ENCODE measurements at regions not wholly inside any gene's neighbourhood (a gene's known extent, or its start where the extent isn't known, plus 50 kb on each side); places are given as distances from the start of the nearest gene placed in this dataset.

DNA sequence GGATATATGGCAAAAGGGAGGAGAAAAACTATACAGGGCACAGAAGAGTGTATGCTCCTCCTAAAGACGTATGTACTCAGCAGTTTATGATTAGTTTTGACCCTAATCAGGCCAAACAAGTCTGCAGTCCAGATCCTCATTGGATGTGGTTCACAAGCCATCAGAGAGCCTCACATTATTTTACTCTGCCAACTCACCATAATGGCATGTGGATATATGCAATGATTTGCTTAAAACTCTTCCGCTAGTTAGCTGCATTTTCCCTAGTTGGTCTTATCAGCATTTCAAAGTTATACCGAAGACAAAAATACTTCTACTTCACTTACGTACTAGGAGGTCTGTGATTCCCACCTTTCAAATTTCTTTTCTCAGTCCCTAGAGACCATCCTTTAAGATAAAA is 198.4 kb downstream of the CMPK2 start:
- no peak for DNase-seq (ENCODE audit: low spot score)

- no peak for DNase-seq (ENCODE audit: low spot score)
Observed at GRCh38 chr2:6671913-6672312, 193.8 kb downstream of the CMPK2 start.

DNA sequence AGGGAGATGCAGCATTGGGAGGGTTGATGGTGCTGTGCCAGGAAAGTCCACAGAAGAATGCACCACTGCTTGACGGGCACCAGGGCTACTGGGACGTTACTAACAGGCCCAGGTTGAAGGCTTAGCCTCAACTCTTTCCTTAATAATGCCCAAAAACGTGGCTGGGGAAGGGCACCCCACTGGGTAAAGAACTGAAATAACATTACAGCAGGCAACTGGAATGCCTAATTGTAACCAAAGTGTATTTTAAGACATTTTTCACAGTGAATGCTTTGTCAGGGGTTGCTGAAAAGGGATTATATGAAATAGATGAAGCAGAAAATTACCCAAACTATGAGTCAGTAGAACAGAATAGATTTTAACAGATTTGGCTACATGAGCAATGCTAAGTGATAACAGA is 191.3 kb downstream of the CMPK2 start:
- no peak for DNase-seq (ENCODE audit: low spot score)

DNA sequence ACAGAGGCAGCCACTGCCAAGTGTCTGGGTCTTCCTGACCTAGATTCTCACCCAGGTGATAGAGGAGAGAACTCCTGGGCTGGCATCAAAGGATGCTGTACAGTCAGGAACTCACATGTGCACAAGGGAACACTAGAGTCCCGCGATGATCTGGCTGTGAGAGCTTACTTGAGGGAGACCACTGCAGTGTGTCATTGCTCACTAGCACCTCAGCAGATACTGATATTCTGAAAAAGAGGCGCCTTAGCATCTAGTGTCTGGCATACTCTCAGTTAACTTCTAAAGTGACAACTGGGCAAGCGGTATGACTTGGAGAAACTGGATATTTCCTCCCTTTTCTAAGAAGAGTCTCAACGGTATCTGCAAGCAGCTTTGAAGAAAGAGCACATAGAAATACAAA is 189.9 kb downstream of the CMPK2 start:
- no peak for DNase-seq (ENCODE audit: low spot score)

DNA sequence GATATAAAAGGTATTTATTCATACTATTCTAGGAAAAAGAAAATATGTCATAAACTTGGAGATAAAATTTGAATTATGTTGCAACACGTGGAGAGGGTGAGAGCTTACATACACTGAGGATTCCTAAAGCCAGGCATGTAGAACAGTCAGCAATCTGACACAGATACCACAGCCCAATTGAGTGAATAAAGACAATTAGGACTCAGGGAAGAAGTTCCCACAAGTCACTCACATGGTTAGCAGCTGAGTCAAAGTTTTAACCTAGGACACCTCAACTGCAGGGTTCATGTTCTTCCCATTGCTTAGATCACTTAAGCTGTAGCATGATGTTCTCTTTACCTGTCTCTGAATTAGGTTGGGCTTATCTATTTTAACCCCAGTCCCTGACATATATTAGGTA is 189.5 kb downstream of the CMPK2 start:
- DNase-seq (ENCODE audit: low spot score): no peak

DNA sequence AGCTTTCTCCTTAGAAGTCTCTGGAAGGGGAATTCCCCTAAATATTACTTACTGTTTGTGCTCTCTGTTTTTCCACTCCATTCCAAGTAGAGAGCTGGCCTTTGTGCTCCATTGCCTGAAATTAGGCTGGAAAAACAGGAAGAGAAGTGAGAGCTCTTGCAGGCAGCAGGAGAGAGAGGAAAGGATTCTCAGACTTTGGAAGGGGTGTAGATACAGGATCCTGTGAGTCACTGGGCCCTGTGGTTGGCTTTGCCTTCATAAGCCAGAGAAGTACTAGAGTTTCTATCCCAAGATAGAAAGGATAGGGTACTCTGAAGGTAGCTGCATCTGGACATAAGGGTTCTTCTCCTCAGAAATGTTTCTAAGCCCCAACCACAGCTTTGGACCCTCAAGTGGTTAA is 188.9 kb downstream of the CMPK2 start:
- DNase-seq (ENCODE audit: low spot score): no peak

GRCh38 chr2:6679471-6679870 is 186.2 kb downstream of the CMPK2 start:
- DNase-seq (ENCODE audit: low spot score): no peak

- DNase-seq (ENCODE audit: low spot score): no peak
Observed at GRCh38 chr2:6683516-6683915, 182.2 kb downstream of the CMPK2 start.

GRCh38 chr2:6685447-6685846 is 180.3 kb downstream of the CMPK2 start:
- no peak for DNase-seq (ENCODE audit: low spot score)

DNA sequence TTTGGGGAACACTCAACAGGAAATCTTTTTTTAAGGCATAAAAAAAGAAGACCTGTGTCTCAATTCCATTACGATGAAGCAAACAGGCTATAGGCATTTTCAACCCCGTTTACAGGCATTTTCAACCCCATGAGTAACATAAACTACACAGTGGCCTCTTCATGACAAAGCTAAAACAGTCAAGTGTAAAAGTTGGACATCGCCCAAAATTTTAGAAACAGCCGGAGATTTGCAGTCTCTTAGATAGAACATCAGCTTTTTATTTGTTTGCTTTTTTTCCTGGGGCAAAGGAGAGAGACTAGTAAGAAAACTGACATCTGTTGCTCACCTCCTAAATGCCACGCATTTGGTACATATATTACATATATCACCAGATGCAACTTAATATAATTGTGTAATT is 173.7 kb downstream of the CMPK2 start:
- no peak for DNase-seq (ENCODE audit: low spot score)

DNA sequence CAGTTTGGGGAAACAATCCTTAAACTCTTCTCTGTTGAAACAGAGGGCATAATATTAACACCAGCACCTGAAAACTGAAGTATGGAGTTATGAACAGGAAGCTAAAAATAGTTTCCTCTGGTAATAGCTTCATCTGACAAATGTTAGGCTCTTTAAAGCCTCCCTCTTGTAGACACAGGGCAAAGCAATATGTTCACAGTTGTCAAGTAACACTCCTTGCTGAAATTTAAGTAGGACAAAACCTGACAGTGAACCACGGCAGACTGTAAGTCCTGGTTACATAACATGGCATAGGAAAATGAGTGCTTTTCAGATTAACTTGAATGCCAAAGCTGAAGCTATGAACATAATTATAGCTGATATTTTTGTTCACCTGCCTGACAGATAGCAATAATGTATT is 172.9 kb downstream of the CMPK2 start:
- DNase-seq (ENCODE audit: low spot score): no peak

- no peak for DNase-seq (ENCODE audit: low spot score)
Observed at GRCh38 chr2:6694555-6694954, 171.2 kb downstream of the CMPK2 start.

DNA sequence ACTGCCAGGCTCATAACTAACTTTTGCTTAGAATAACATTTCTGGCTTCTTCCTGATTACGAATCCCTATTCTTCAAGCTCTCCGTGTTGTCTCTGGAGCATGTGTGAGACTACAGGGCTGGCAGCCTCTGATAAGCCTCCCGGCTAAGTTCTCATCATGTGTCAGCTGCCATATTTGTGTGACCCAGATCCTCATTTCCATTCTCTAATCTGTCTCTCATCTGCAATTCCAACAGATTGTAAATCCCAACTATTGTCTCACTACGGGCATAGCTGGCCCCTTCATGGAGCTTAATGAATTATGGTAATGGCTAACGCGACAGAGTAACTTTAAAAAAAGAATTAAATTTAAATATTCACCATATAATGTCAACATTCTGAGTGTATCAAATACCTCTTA is 165.4 kb downstream of the CMPK2 start:
- DNase-seq (ENCODE audit: low spot score): no peak

GRCh38 chr2:6704077-6704476 is 161.6 kb downstream of the CMPK2 start:
- DNase-seq (ENCODE audit: low spot score): no peak

- DNase-seq (ENCODE audit: low spot score): no peak
Observed at GRCh38 chr2:6721395-6721794, 144.3 kb downstream of the CMPK2 start.

DNA sequence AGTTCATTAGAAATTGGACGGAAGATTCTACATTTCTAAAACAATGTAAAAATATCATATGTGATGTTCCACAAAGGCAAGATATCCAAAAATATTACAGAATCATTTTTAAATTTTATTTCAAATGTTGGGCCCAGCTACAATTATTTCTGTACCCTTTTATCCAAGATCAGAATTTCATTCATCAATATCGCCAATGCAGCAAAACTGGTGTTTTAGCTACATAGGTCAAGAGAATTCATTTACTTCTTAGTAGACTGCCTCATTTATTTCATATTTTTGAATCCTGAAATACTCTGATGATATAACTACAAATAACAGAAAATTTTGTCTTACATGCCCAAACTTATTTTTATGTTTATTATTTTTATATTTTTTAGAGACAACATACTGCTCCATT is 143.1 kb downstream of the CMPK2 start:
- no peak for DNase-seq (ENCODE audit: low spot score)

DNA sequence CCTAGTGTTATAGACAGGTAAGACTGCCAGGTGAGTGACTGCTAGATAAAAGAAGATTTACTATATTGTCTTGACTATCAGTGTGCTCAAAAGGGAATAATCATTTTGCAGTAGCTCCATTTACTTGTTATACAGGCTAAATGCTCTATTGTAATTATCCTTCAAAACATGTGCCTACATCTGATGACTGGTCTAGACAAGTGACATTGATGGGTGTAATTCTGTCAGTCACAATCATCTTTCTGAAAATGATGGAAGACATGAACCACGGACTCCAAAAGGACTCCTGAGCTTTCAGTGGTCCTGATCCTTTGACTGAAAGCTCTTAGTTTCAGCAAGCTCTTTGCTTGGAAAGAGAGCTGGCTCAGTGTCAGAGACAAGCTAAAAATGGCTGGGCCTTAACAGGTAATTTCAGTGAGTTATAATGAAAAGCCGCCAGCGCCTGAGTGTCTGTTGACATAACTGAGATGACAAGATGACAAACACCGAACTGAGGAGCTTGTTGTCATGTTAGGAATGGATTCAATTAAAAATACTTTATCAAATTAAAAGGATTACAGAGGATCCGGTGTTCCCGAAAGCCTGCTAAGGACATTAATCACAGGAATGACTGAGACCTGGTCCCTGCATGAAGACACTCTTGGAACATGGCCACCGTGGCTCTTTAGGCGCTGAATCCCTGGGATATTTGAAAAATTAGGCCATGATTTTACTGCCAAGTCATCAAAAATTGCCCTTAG is 141.7 kb downstream of the CMPK2 start:
- no peak for DNase-seq (ENCODE audit: low spot score)

GRCh38 chr2:6724605-6725140 is 141.0 kb downstream of the CMPK2 start:
- no peak for DNase-seq (ENCODE audit: low spot score)

DNA sequence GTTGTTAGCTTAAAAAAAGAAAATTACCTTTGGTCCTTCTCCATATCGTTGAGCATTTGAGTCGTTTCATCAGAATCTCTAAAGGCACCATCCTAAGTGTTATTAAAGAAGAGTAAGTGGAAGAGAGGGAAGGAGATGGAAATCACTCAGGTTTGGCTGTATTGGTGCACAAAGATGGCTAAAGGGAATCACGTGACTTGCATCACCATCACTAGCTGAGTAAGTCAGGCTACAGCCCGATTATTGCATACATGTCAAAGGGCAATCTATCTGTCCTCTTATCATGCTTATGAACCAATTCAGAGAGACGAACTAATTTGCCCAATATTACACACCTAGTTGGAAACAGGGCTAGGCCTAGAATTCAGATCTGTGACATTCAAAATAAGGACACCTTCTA is 137.6 kb downstream of the CMPK2 start:
- no peak for DNase-seq (ENCODE audit: low spot score)

GRCh38 chr2:6730003-6730402 is 135.7 kb downstream of the CMPK2 start:
- DNase-seq (ENCODE audit: low spot score): no peak

GRCh38 chr2:6730649-6731532 is 134.8 kb downstream of the CMPK2 start:
- no peak for DNase-seq (ENCODE audit: low spot score)

GRCh38 chr2:6739547-6739946 is 126.2 kb downstream of the CMPK2 start:
- no peak for DNase-seq (ENCODE audit: low spot score)

DNA sequence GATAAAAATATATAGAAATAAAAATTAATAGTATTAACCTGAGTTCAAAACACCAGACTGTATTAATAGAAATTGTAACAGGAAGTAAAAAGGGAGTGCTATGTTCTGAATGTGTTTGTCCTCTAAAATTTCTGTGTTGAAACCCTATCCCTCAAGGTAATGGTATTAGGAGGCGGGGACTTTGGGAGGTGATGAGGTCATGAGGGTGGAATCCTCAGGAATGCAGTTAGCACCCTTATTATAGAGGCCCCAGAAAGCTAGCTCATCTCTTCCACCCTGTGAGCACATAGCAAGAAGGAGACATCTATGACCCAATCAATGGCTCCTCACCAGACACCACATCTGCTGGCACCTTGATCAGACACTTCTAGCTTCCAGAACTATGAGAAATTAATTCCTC is 124.5 kb downstream of the CMPK2 start:
- DNase-seq (ENCODE audit: low spot score): no peak
